Loucy (cell line): ENCODE measurements at regions not wholly inside any gene's neighbourhood (a gene's known extent, or its start where the extent isn't known, plus 50 kb on each side); places are given as distances from the start of the nearest gene placed in this dataset.

Experiments
- H2AFZ ChIP-seq: fragments of 200-600 bp; sonication (generic); 2 replicates; pipeline ENCODE4 v1.6.0; 2016; ENCODE audit warnings: antibody characterized with exemption, mild to moderate bottlenecking, low read length, moderate library complexity
- H3F3A ChIP-seq: fragments of 200-600 bp; 2 replicates; pipeline ENCODE4 v1.6.0; 2016; ENCODE audit warnings: antibody characterized with exemption, low read depth, mild to moderate bottlenecking
- H3K27me3 ChIP-seq: fragments of 200-600 bp; sonication (generic); 2 replicates; pipeline ENCODE4 v1.6.1; 2014; ENCODE audit warnings: low read length, mild to moderate bottlenecking; ENCODE audit not compliant: insufficient read depth, poor library complexity, severe bottlenecking
- H3K36me3 ChIP-seq: fragments of 200-600 bp; sonication (generic); 2 replicates; pipeline ENCODE4 v1.6.1; 2016; ENCODE audit warnings: low read length; ENCODE audit not compliant: insufficient read depth
- H3K4me1 ChIP-seq: fragments of 200-600 bp; sonication (generic); 2 replicates; pipeline ENCODE4 v1.5.1; 2014; ENCODE audit warnings: low read length, mild to moderate bottlenecking; ENCODE audit not compliant: insufficient read depth, poor library complexity, severe bottlenecking
- H3K4me2 ChIP-seq: fragments of 200-600 bp; sonication (generic); 2 replicates; pipeline ENCODE4 v1.6.0; 2014; ENCODE audit warnings: antibody characterized with exemption, low read length, low read depth, mild to moderate bottlenecking; ENCODE audit not compliant: poor library complexity, severe bottlenecking
- H3K4me3 ChIP-seq: fragments of 200-600 bp; sonication (generic); 2 replicates; pipeline ENCODE4 v1.5.1; 2014; ENCODE audit warnings: low read length, mild to moderate bottlenecking, mixed read lengths; ENCODE audit not compliant: poor library complexity, severe bottlenecking
- H3K79me2 ChIP-seq: fragments of 200-600 bp; sonication (generic); 2 replicates; pipeline ENCODE4 v1.6.1; 2014; ENCODE audit warnings: low read length; ENCODE audit not compliant: insufficient read depth
- H3K9ac ChIP-seq: fragments of 200-600 bp; sonication (generic); 2 replicates; pipeline ENCODE4 v1.6.0; 2014; ENCODE audit warnings: mild to moderate bottlenecking, low read depth, low read length, moderate library complexity; ENCODE audit not compliant: poor library complexity, severe bottlenecking
- H3K9me2 ChIP-seq: fragments of 200-600 bp; sonication (generic); replicated peaks from 2 replicates; pipeline ENCODE4 v1.6.1; 2016; ENCODE audit warnings: low read depth, low read length, mixed read lengths
- H3K9me3 ChIP-seq: fragments of 200-600 bp; sonication (generic); 2 replicates; pipeline ENCODE4 v1.6.1; 2014; ENCODE audit warnings: mild to moderate bottlenecking, antibody characterized with exemption, low read length, low read depth; ENCODE audit not compliant: insufficient read depth
- H4K20me1 ChIP-seq: fragments of 200-600 bp; sonication (generic); 2 replicates; pipeline ENCODE4 v1.6.0; 2014; ENCODE audit warnings: antibody characterized with exemption, low read length, mild to moderate bottlenecking; ENCODE audit not compliant: insufficient read depth, poor library complexity, severe bottlenecking
- CTCF ChIP-seq: fragments of 200-600 bp; sonication (generic); conservative IDR thresholded peaks from 2 replicates; pipeline ENCODE4 v1.5.1; 2014; ENCODE audit warnings: mild to moderate bottlenecking, antibody characterized with exemption, low read length
- EZH2phosphoT487 ChIP-seq: fragments of 200-600 bp; IDR thresholded peaks from 2 replicates; pipeline ENCODE4 v1.6.1; 2018; ENCODE audit warnings: antibody characterized with exemption, mild to moderate bottlenecking, moderate library complexity, borderline replicate concordance

GRCh38 chr3:59247402-59247841, 197.6 kb upstream of the CFAP20DC start:
- Histone ChIP-seq H3K4me1 (peaks cover 41% of the 10 kb centered on the region), H3K36me3 (no peaks in the 10 kb centered on the region), H3F3A (0 out of 2 replicates have a peak, but pooled peaks cover 5% of the 10 kb centered on the region), H2AFZ (no peak overlapping the region), H3K9me3 (0 out of 2 replicates have a peak, but pooled peaks cover 3% of the 10 kb centered on the region), H4K20me1 (no peaks in the 10 kb centered on the region), H3K4me3 (peak overlapping the region; percentile 39), H3K79me2 (no peaks in the 10 kb centered on the region), H3K4me2 (peak overlapping the region; percentile 60), H3K27me3 (no peaks in the 10 kb centered on the region), H3K9ac (no peak overlapping the region), H3K9me2 (no peaks in the 10 kb centered on the region)
- no peak for TF ChIP-seq EZH2phosphoT487
- TF ChIP-seq CTCF, result no peak

GRCh38 chr3:59246719-59247401, 197.0 kb upstream of the CFAP20DC start:
- H2AFZ ChIP-seq, result no peak overlapping the region
- H3K4me2 ChIP-seq, result peak overlapping the region; percentile 60
- H4K20me1 ChIP-seq, result no peaks in the 10 kb centered on the region
- H3K9ac ChIP-seq, result no peak overlapping the region
- H3K27me3 ChIP-seq, result no peaks in the 10 kb centered on the region
- 0 out of 2 replicates have a peak, but pooled peaks cover 5% of the 10 kb centered on the region for H3F3A ChIP-seq
- H3K36me3 ChIP-seq, result no peaks in the 10 kb centered on the region
- 0 out of 2 replicates have a peak, but pooled peaks cover 3% of the 10 kb centered on the region for H3K9me3 ChIP-seq
- no peaks in the 10 kb centered on the region for H3K9me2 ChIP-seq
- H3K4me3 ChIP-seq, result peak overlapping the region; percentile 39
- peaks cover 41% of the 10 kb centered on the region for H3K4me1 ChIP-seq
- no peaks in the 10 kb centered on the region for H3K79me2 ChIP-seq
- no peak for TF ChIP-seq EZH2phosphoT487
- TF ChIP-seq CTCF, result no peak

- H3K79me2 ChIP-seq, result no peaks in the 10 kb centered on the region
- H3F3A ChIP-seq, result 0 out of 2 replicates have a peak, but pooled peaks cover 5% of the 10 kb centered on the region
- H3K9me3 ChIP-seq, result 0 out of 2 replicates have a peak, but pooled peaks cover 3% of the 10 kb centered on the region
- peaks cover 40% of the 10 kb centered on the region for H3K4me1 ChIP-seq
- H3K36me3 ChIP-seq, result no peaks in the 10 kb centered on the region
- H2AFZ ChIP-seq, result no peak overlapping the region
- H3K27me3 ChIP-seq, result no peaks in the 10 kb centered on the region
- TF ChIP-seq CTCF, result no peak
- no peak for TF ChIP-seq EZH2phosphoT487
- no peaks in the 10 kb centered on the region for H3K9me2 ChIP-seq
- no peak overlapping the region for H3K9ac ChIP-seq
- H4K20me1 ChIP-seq, result no peaks in the 10 kb centered on the region
- peak overlapping the region; percentile 60 for H3K4me2 ChIP-seq
- H3K4me3 ChIP-seq, result peak overlapping the region; percentile 39
Measured at GRCh38 chr3:59245859-59246501, 196.2 kb upstream of the CFAP20DC start.
